HL-60 (cell line): ENCODE measurements at regions not wholly inside any gene's neighbourhood (a gene's known extent, or its start where the extent isn't known, plus 50 kb on each side); places are given as distances from the start of the nearest gene placed in this dataset.

ENCODE experiments used
- POLR2AphosphoS5 ChIP-seq: IDR thresholded peaks from 2 replicates; pipeline ENCODE4 v1.6.1; 2012; ENCODE audit warnings: low read depth
- TF ChIP-seq, protein P1 (sequence below): IDR thresholded peaks from one replicate; pipeline ENCODE4 v1.5.1; 2011; ENCODE audit warnings: low read length, control low read depth, inconsistent platforms; ENCODE audit not compliant: insufficient read depth
- TF ChIP-seq, protein P2 (sequence below): IDR thresholded peaks from 2 replicates; pipeline ENCODE4 v1.6.1; 2012; ENCODE audit warnings: low read depth; ENCODE audit not compliant: insufficient replicate concordance

DNA sequence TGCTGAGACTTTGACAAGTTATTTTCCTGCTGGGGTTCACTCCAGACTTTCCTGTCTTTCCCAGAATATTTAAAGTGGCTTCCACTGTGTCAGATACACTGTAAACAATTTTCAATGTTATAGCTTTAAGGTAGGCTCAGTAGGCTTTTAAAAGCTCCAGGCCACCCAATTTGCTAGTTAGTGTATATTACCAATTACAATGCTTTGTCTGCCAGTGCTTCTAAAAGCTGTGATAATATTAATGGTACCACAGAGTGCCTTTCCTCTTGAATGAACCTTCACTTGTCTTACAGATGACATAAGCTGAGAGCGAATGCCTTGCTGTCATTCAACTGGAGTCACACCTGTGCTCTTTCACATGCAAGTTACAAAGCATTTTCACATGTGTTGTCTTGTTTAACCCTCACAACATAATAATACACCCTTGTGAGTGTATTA is 239.7 kb upstream of the HTR2A start:
- TF ChIP-seq, protein P1, sequence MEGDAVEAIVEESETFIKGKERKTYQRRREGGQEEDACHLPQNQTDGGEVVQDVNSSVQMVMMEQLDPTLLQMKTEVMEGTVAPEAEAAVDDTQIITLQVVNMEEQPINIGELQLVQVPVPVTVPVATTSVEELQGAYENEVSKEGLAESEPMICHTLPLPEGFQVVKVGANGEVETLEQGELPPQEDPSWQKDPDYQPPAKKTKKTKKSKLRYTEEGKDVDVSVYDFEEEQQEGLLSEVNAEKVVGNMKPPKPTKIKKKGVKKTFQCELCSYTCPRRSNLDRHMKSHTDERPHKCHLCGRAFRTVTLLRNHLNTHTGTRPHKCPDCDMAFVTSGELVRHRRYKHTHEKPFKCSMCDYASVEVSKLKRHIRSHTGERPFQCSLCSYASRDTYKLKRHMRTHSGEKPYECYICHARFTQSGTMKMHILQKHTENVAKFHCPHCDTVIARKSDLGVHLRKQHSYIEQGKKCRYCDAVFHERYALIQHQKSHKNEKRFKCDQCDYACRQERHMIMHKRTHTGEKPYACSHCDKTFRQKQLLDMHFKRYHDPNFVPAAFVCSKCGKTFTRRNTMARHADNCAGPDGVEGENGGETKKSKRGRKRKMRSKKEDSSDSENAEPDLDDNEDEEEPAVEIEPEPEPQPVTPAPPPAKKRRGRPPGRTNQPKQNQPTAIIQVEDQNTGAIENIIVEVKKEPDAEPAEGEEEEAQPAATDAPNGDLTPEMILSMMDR: no peak
- TF ChIP-seq, protein P2, sequence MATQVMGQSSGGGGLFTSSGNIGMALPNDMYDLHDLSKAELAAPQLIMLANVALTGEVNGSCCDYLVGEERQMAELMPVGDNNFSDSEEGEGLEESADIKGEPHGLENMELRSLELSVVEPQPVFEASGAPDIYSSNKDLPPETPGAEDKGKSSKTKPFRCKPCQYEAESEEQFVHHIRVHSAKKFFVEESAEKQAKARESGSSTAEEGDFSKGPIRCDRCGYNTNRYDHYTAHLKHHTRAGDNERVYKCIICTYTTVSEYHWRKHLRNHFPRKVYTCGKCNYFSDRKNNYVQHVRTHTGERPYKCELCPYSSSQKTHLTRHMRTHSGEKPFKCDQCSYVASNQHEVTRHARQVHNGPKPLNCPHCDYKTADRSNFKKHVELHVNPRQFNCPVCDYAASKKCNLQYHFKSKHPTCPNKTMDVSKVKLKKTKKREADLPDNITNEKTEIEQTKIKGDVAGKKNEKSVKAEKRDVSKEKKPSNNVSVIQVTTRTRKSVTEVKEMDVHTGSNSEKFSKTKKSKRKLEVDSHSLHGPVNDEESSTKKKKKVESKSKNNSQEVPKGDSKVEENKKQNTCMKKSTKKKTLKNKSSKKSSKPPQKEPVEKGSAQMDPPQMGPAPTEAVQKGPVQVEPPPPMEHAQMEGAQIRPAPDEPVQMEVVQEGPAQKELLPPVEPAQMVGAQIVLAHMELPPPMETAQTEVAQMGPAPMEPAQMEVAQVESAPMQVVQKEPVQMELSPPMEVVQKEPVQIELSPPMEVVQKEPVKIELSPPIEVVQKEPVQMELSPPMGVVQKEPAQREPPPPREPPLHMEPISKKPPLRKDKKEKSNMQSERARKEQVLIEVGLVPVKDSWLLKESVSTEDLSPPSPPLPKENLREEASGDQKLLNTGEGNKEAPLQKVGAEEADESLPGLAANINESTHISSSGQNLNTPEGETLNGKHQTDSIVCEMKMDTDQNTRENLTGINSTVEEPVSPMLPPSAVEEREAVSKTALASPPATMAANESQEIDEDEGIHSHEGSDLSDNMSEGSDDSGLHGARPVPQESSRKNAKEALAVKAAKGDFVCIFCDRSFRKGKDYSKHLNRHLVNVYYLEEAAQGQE: no peak
- TF ChIP-seq POLR2AphosphoS5: no peak
